ENCODE measurements at regions not wholly inside any gene's neighbourhood (a gene's known extent, or its start where the extent isn't known, plus 50 kb on each side); places are given as distances from the start of the nearest gene placed in this dataset.

GRCh38 chr4:95619525-95620443, 71.0 kb upstream of the UNC5C start:
- no peaks in the 10 kb centered on the region for H3K36me3 ChIP-seq
- DNase-seq (ENCODE audit: low spot score): no peak
- H3K27me3 ChIP-seq: no peaks in the 10 kb centered on the region
- no peaks in the 10 kb centered on the region for H3F3A ChIP-seq (ENCODE audit: low read depth)
- Mint-ChIP-seq H3K4me1 (no peaks in the 10 kb centered on the region), H3K36me3 (no peaks in the 10 kb centered on the region), H3K9me3 (peaks cover 6% of the 10 kb centered on the region), H3K27me3 (ENCODE audit: insufficient read depth, low read depth) (no peaks in the 10 kb centered on the region), H3K4me3 (no peak overlapping the region), H3K27ac (no peak overlapping the region)
- no peaks in the 10 kb centered on the region for H4K20me1 ChIP-seq (ENCODE audit: low read depth)
- no peaks in the 10 kb centered on the region for H3K9me3 ChIP-seq (ENCODE audit: low read depth)
- H3K4me2 ChIP-seq: no peak overlapping the region
- H3K4me3 ChIP-seq: no peak overlapping the region
- H2AFZ ChIP-seq (replicated peaks): no peak overlapping the region
- no peak for TF ChIP-seq EZH2phosphoT487 (IDR thresholded peaks at IDR 0.05)
- TF ChIP-seq CTCF (IDR thresholded peaks at IDR 0.05): no peak
- TF ChIP-seq EZH2 (IDR thresholded peaks at IDR 0.05): no peak
- no peaks in the 10 kb centered on the region for H3K79me2 ChIP-seq (ENCODE audit: low read depth)
- no peak overlapping the region for H3K27ac ChIP-seq
- no peaks in the 10 kb centered on the region for H3K4me1 ChIP-seq
- no peak overlapping the region for H3K9ac ChIP-seq

GRCh38 chr4:95614684-95615205, 66.0 kb upstream of the UNC5C start:
- Histone ChIP-seq H3K4me2 (no peak overlapping the region), H3K36me3 (no peaks in the 10 kb centered on the region), H3K9ac (no peak overlapping the region), H3K4me3 (no peak overlapping the region), H3K27ac (no peak overlapping the region), H2AFZ (replicated peaks) (no peak overlapping the region), H3K79me2 (ENCODE audit: low read depth) (no peaks in the 10 kb centered on the region), H3K27me3 (no peaks in the 10 kb centered on the region), H3K9me3 (ENCODE audit: low read depth) (no peaks in the 10 kb centered on the region), H3K4me1 (no peaks in the 10 kb centered on the region), H4K20me1 (ENCODE audit: low read depth) (no peaks in the 10 kb centered on the region), H3F3A (ENCODE audit: low read depth) (no peaks in the 10 kb centered on the region)
- Mint-ChIP-seq H3K4me3 (no peak overlapping the region), H3K27ac (no peak overlapping the region), H3K27me3 (ENCODE audit: insufficient read depth, low read depth) (no peaks in the 10 kb centered on the region), H3K4me1 (no peaks in the 10 kb centered on the region), H3K9me3 (peaks cover 6% of the 10 kb centered on the region), H3K36me3 (no peaks in the 10 kb centered on the region)
- no peak for TF ChIP-seq EZH2 (IDR thresholded peaks at IDR 0.05)
- no peak for TF ChIP-seq EZH2phosphoT487 (IDR thresholded peaks at IDR 0.05)
- TF ChIP-seq CTCF (IDR thresholded peaks at IDR 0.05): no peak
- DNase-seq (ENCODE audit: low spot score): no peak

- no peak for TF ChIP-seq CTCF (IDR thresholded peaks at IDR 0.05)
- H3K4me1 Mint-ChIP-seq: no peaks in the 10 kb centered on the region
- Histone ChIP-seq H3K27me3 (no peaks in the 10 kb centered on the region), H3K9ac (no peak overlapping the region), H4K20me1 (ENCODE audit: low read depth) (no peaks in the 10 kb centered on the region), H3K4me1 (no peaks in the 10 kb centered on the region), H2AFZ (replicated peaks) (no peak overlapping the region), H3K9me3 (ENCODE audit: low read depth) (no peaks in the 10 kb centered on the region), H3K4me2 (no peak overlapping the region), H3K4me3 (no peak overlapping the region), H3K36me3 (no peaks in the 10 kb centered on the region), H3K27ac (no peak overlapping the region), H3K79me2 (ENCODE audit: low read depth) (no peaks in the 10 kb centered on the region), H3F3A (ENCODE audit: low read depth) (no peaks in the 10 kb centered on the region)
- H3K27me3 Mint-ChIP-seq (ENCODE audit: insufficient read depth, low read depth): no peaks in the 10 kb centered on the region
- no peak overlapping the region for H3K27ac Mint-ChIP-seq
- DNase-seq (ENCODE audit: low spot score): no peak
- no peaks in the 10 kb centered on the region for H3K36me3 Mint-ChIP-seq
- H3K9me3 Mint-ChIP-seq: no peaks in the 10 kb centered on the region
- no peak overlapping the region for H3K4me3 Mint-ChIP-seq
Observed at GRCh38 chr4:95610061-95610569, 61.3 kb upstream of the UNC5C start.
